Keratinocyte (primary cell): ENCODE measurements at regions not wholly inside any gene's neighbourhood (a gene's known extent, or its start where the extent isn't known, plus 50 kb on each side); places are given as distances from the start of the nearest gene placed in this dataset.

Source experiments
- DNase-seq: peaks from one replicate; pipeline ENCODE4 v3.0.0-alpha.2; 2011; ENCODE audit warnings: low read depth, missing footprints, low spot score
- FAIRE-seq: peaks from 2 replicates; lab custom pipeline; 2011; peaks lifted over from hg19 to GRCh38; lab: Jason Lieb, UNC
- H2AFZ ChIP-seq: 2 replicates; pipeline ENCODE4 v1.6.0; 2012; ENCODE audit warnings: low read length, control low read depth, inconsistent platforms; ENCODE audit not compliant: control insufficient read depth
- H3K27ac ChIP-seq: 2 replicates; pipeline ENCODE4 v1.5.1; 2011; ENCODE audit warnings: low read length; ENCODE audit not compliant: control insufficient read depth, insufficient read depth
- H3K27me3 ChIP-seq: 3 replicates; pipeline ENCODE4 v1.6.0; 2011; ENCODE audit warnings: low read length; ENCODE audit not compliant: control insufficient read depth, insufficient read depth; ENCODE audit errors: extremely low read depth
- H3K36me3 ChIP-seq, 2 experiments: 2 replicates in 1 of 2; 3 replicates in 1 of 2; pipeline ENCODE4 v1.5.1; 2011; ENCODE audit warnings: low read length in 2 of 2, mild to moderate bottlenecking in 1 of 2; ENCODE audit not compliant: control insufficient read depth in 2 of 2, insufficient read depth in 2 of 2; ENCODE audit errors: extremely low read depth in 1 of 2
- H3K4me1 ChIP-seq: 3 replicates; pipeline ENCODE4 v1.5.1; 2011; ENCODE audit warnings: low read length; ENCODE audit not compliant: control insufficient read depth, insufficient read depth; ENCODE audit errors: extremely low read depth
- H3K4me2 ChIP-seq: 3 replicates; pipeline ENCODE4 v1.6.0; 2011; ENCODE audit warnings: low read depth, low read length; ENCODE audit not compliant: control insufficient read depth, insufficient read depth; ENCODE audit errors: extremely low read depth
- H3K4me3 ChIP-seq, 3 experiments: fragments of 200-600 bp in 1 of 3; sonication (generic) in 1 of 3; 2 replicates in 2 of 3; 3 replicates in 1 of 3; pipeline ENCODE4 v1.5.1; 2011 to 2016; ENCODE audit warnings: low read length in 3 of 3, mild to moderate bottlenecking in 3 of 3, control low read depth in 2 of 3, inconsistent platforms in 1 of 3, low read depth in 1 of 3, mixed read lengths in 1 of 3, mixed run types in 1 of 3, moderate library complexity in 1 of 3; ENCODE audit not compliant: control insufficient read depth in 2 of 3, insufficient read depth in 2 of 3; ENCODE audit errors: extremely low read depth in 1 of 3
- H3K79me2 ChIP-seq: 2 replicates; pipeline ENCODE4 v1.6.0; 2012; ENCODE audit warnings: low read length; ENCODE audit not compliant: control insufficient read depth, insufficient read depth
- H3K9ac ChIP-seq: 3 replicates; pipeline ENCODE4 v1.6.0; 2011; ENCODE audit warnings: low read length; ENCODE audit not compliant: control insufficient read depth, insufficient read depth; ENCODE audit errors: extremely low read depth
- H3K9me1 ChIP-seq: 3 replicates; pipeline ENCODE4 v1.6.0; 2011; ENCODE audit warnings: low read length; ENCODE audit not compliant: control insufficient read depth, insufficient read depth; ENCODE audit errors: extremely low read depth
- H3K9me3 ChIP-seq: 2 replicates; pipeline ENCODE4 v1.5.1; 2012; ENCODE audit warnings: low read depth, low read length; ENCODE audit not compliant: control insufficient read depth
- H4K20me1 ChIP-seq: 3 replicates; pipeline ENCODE4 v1.6.0; 2011; ENCODE audit warnings: low read length; ENCODE audit not compliant: control insufficient read depth, insufficient read depth; ENCODE audit errors: extremely low read depth
- CTCF ChIP-seq, 3 experiments: IDR thresholded peaks in 1 of 3; conservative IDR thresholded peaks in 1 of 3; optimal IDR thresholded peaks in 1 of 3; 2 replicates in 2 of 3; 3 replicates in 1 of 3; pipeline versions ENCODE3 to v1.5.1; 2011; ENCODE audit warnings: low read length in 3 of 3, mild to moderate bottlenecking in 3 of 3, moderate library complexity in 2 of 3, control low read depth in 1 of 3, inconsistent platforms in 1 of 3; ENCODE audit not compliant: insufficient read depth in 2 of 3; ENCODE audit errors: extremely low read depth in 1 of 3
- EZH2 ChIP-seq: IDR thresholded peaks from one replicate; pipeline ENCODE4 v1.6.1; 2012; ENCODE audit warnings: inconsistent platforms, mild to moderate bottlenecking, low read length, moderate library complexity
- dilution Hi-C: fragments of 300-500 bp; cut with MboI; formaldehyde crosslinking; loops from one replicate; pipeline ENCODE4 v1.7.0; 2020; ENCODE audit warnings: low sequenced_read_pairs; ENCODE audit not compliant: extremely low pct_ligation_motif_present

DNA sequence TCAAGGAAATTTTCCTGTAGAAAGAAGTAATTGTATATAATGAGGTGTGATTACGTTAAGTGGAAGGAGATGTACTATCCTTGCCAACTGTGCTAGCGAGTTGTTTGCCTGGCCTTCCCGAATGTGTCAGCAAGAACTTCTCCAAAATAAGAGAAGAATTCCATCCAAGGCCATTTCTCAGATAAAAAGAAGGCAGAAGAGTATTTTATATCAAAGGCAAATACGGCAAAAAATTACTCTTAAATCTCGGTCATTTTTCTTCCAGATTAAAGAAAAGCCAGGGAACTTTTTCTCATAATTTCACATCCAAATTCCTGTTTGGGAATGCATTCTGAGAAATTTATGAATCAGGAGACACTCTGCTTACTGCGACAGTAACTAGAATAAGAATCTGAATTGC, 290.6 kb downstream of the CBLN4 start:
- dilution Hi-C loops = no loop called here
- no peaks in the 10 kb centered on the region for H3K4me1 ChIP-seq
- no peaks in the 10 kb centered on the region for H4K20me1 ChIP-seq
- TF ChIP-seq CTCF (optimal IDR thresholded peaks at IDR 0.05 in 1 of 3, IDR thresholded peaks at IDR 0.05 in 1 of 3, conservative IDR thresholded peaks at IDR 0.05 in 1 of 3; ENCODE audit: extremely low read depth in 1 of 3, insufficient read depth in 2 of 3, low read length in 3 of 3) = no peak
- TF ChIP-seq EZH2 = no peak
- H3K9me1 ChIP-seq = no peaks in the 10 kb centered on the region
- FAIRE-seq (no peak), DNase-seq (no peak)
- H3K9ac ChIP-seq = no peak overlapping the region
- H3K27me3 ChIP-seq = no peaks in the 10 kb centered on the region
- H3K9me3 ChIP-seq = no peaks in the 10 kb centered on the region
- no peak overlapping the region for H3K27ac ChIP-seq
- H3K36me3 ChIP-seq = no peaks in the 10 kb centered on the region
- no peak overlapping the region for H3K4me3 ChIP-seq
- H2AFZ ChIP-seq = no peak overlapping the region
- H3K4me2 ChIP-seq = no peak overlapping the region
- H3K79me2 ChIP-seq = no peaks in the 10 kb centered on the region

DNA sequence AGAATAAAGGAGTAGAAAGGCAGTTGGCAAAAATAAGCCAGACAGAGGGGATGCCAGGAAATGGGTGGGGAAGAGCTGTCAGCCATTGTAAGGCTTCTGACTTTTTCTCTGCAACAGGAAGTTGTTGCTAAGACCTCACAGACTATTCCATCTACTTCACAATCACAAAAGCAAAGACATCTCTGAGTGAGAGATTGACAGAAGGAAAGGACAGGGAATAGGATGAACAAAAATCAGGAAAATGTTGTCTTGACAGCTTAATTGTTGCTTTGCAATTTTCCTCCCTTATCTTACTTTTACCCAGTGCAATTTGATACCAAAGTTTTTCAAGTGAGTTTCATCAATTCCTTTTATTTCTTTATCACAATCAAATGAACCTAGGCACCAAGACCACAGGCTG, 291.2 kb downstream of the CBLN4 start:
- FAIRE-seq = no peak

More for the DNA sequence above, 291.2 kb downstream of the CBLN4 start:
- Histone ChIP-seq H2AFZ (no peak overlapping the region), H4K20me1 (no peaks in the 10 kb centered on the region), H3K79me2 (no peaks in the 10 kb centered on the region), H3K4me1 (no peaks in the 10 kb centered on the region), H3K9me1 (no peaks in the 10 kb centered on the region), H3K9me3 (no peaks in the 10 kb centered on the region), H3K27ac (no peak overlapping the region), H3K4me3 (no peak overlapping the region), H3K9ac (no peak overlapping the region), H3K36me3 (no peaks in the 10 kb centered on the region), H3K27me3 (no peaks in the 10 kb centered on the region), H3K4me2 (no peak overlapping the region)
- TF ChIP-seq EZH2 = no peak
- no peak for TF ChIP-seq CTCF (optimal IDR thresholded peaks at IDR 0.05 in 1 of 3, IDR thresholded peaks at IDR 0.05 in 1 of 3, conservative IDR thresholded peaks at IDR 0.05 in 1 of 3; ENCODE audit: extremely low read depth in 1 of 3, insufficient read depth in 2 of 3, low read length in 3 of 3)
- dilution Hi-C loops = no loop called here
- DNase-seq = no peak
